ENCODE measurements at regions not wholly inside any gene's neighbourhood (a gene's known extent, or its start where the extent isn't known, plus 50 kb on each side); places are given as distances from the start of the nearest gene placed in this dataset.

DNA sequence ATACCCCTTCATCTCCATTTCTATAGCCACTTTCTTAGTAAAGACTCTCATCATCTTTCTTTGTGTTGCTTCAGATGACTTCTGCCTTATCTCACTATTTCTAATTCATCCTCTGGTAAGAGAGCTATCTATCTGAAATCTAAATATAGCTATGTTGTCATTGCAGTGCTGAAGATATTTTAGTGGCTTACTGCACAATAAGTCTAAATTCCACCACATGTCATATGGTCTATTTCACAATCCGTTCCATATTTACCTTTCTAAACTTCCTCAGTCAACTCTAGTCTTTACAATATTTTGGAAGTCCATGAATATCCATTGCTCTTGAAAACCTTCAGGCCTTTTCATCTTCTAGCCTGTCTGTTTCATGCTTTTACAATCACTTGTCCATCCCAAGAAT, 465.1 kb upstream of the SLC10A2 start:
- TF ChIP-seq, protein P1, sequence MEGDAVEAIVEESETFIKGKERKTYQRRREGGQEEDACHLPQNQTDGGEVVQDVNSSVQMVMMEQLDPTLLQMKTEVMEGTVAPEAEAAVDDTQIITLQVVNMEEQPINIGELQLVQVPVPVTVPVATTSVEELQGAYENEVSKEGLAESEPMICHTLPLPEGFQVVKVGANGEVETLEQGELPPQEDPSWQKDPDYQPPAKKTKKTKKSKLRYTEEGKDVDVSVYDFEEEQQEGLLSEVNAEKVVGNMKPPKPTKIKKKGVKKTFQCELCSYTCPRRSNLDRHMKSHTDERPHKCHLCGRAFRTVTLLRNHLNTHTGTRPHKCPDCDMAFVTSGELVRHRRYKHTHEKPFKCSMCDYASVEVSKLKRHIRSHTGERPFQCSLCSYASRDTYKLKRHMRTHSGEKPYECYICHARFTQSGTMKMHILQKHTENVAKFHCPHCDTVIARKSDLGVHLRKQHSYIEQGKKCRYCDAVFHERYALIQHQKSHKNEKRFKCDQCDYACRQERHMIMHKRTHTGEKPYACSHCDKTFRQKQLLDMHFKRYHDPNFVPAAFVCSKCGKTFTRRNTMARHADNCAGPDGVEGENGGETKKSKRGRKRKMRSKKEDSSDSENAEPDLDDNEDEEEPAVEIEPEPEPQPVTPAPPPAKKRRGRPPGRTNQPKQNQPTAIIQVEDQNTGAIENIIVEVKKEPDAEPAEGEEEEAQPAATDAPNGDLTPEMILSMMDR (IDR thresholded peaks at IDR 0.05 in 2 of 3, conservative IDR thresholded peaks at IDR 0.05 in 1 of 3; ENCODE audit: borderline replicate concordance in 1 of 3, insufficient read depth in 1 of 3, low read depth in 2 of 3, low read length in 2 of 3) = no peak
- TF ChIP-seq EZH2phosphoT487 (IDR thresholded peaks at IDR 0.05; ENCODE audit: borderline replicate concordance) (no peak), SIN3A (IDR thresholded peaks at IDR 0.05; ENCODE audit: low read depth) (no peak), SP1 (IDR thresholded peaks at IDR 0.05; ENCODE audit: low read depth) (no peak), ZNF274 (IDR thresholded peaks at IDR 0.05; ENCODE audit: low read depth, low read length) (no peak)
- TF ChIP-seq, protein P2, sequence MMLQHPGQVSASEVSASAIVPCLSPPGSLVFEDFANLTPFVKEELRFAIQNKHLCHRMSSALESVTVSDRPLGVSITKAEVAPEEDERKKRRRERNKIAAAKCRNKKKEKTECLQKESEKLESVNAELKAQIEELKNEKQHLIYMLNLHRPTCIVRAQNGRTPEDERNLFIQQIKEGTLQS (IDR thresholded peaks at IDR 0.05) = no peak

All from HCT116 (cell line).